Neural progenitor cell (in vitro differentiated cells): ENCODE measurements at regions not wholly inside any gene's neighbourhood (a gene's known extent, or its start where the extent isn't known, plus 50 kb on each side); places are given as distances from the start of the nearest gene placed in this dataset.

Experiments
- DNase-seq: peaks from one replicate; pipeline ENCODE4 v3.0.0-alpha.2; 2016; ENCODE audit warnings: low spot score
- H2AFZ ChIP-seq: fragments of 200-600 bp; sonication (generic); replicated peaks from 2 replicates; pipeline ENCODE4 v1.6.1; 2016; ENCODE audit warnings: antibody characterized with exemption
- H3F3A ChIP-seq: fragments of 200-600 bp; sonication (generic); 2 replicates; pipeline ENCODE4 v1.6.1; 2016; ENCODE audit warnings: antibody characterized with exemption, low read depth
- H3K27ac ChIP-seq: fragments of 200-600 bp; sonication (generic); 2 replicates; pipeline ENCODE4 v1.5.1; 2016; ENCODE audit warnings: mild to moderate bottlenecking
- H3K27me3 ChIP-seq: fragments of 200-600 bp; sonication (generic); 2 replicates; pipeline ENCODE4 v1.6.1; 2016; ENCODE audit warnings: mild to moderate bottlenecking, moderate library complexity
- H3K36me3 ChIP-seq: fragments of 200-600 bp; sonication (generic); 2 replicates; pipeline ENCODE4 v1.5.1; 2016
- H3K4me1 ChIP-seq: fragments of 200-600 bp; sonication (generic); 2 replicates; pipeline ENCODE4 v1.6.1; 2016; ENCODE audit warnings: mixed run types
- H3K4me2 ChIP-seq: fragments of 200-600 bp; sonication (generic); 2 replicates; pipeline ENCODE4 v1.6.1; 2016
- H3K4me3 ChIP-seq: fragments of 200-600 bp; sonication (generic); 2 replicates; pipeline ENCODE4 v1.5.1; 2016
- H3K79me2 ChIP-seq: fragments of 200-600 bp; sonication (generic); 2 replicates; pipeline ENCODE4 v1.6.1; 2016; ENCODE audit warnings: low read depth
- H3K9ac ChIP-seq: fragments of 200-600 bp; sonication (generic); 2 replicates; pipeline ENCODE4 v1.6.1; 2016
- H3K9me3 ChIP-seq: fragments of 200-600 bp; sonication (generic); 2 replicates; pipeline ENCODE4 v1.5.1; 2016; ENCODE audit warnings: low read depth
- H4K20me1 ChIP-seq: fragments of 200-600 bp; sonication (generic); 2 replicates; pipeline ENCODE4 v1.6.1; 2016; ENCODE audit warnings: low read depth
- H3K27ac Mint-ChIP-seq: 3 replicates; pipeline ENCODE4 v1.8.0; 2021; ENCODE audit warnings: mixed read lengths
- H3K27me3 Mint-ChIP-seq: 2 replicates; pipeline ENCODE4 v1.8.0; 2022; ENCODE audit warnings: low read depth, mild to moderate bottlenecking, inconsistent platforms, moderate library complexity, mixed read lengths; ENCODE audit not compliant: insufficient read depth
- H3K36me3 Mint-ChIP-seq: 3 replicates; pipeline ENCODE4 v1.8.0; 2021; ENCODE audit warnings: mixed read lengths
- H3K4me1 Mint-ChIP-seq: 3 replicates; pipeline ENCODE4 v1.8.0; 2021; ENCODE audit warnings: mixed read lengths
- H3K4me3 Mint-ChIP-seq: 3 replicates; pipeline ENCODE4 v1.8.0; 2021; ENCODE audit warnings: mild to moderate bottlenecking, moderate library complexity, mixed read lengths
- H3K9me3 Mint-ChIP-seq: 3 replicates; pipeline ENCODE4 v1.8.0; 2020; ENCODE audit warnings: mixed read lengths
- EZH2 ChIP-seq: fragments of 200-600 bp; sonication (generic); IDR thresholded peaks from 2 replicates; pipeline ENCODE4 v1.6.1; 2017; ENCODE audit warnings: antibody characterized with exemption, mild to moderate bottlenecking, moderate library complexity
- EZH2phosphoT487 ChIP-seq: fragments of 200-600 bp; sonication (generic); IDR thresholded peaks from 2 replicates; pipeline ENCODE4 v1.6.1; 2017; ENCODE audit warnings: antibody characterized with exemption
- TF ChIP-seq, protein P1 (sequence below): fragments of 200-600 bp; sonication (generic); IDR thresholded peaks from 2 replicates; pipeline ENCODE4 v1.5.1; 2017; ENCODE audit warnings: antibody characterized with exemption, mild to moderate bottlenecking

DNA sequence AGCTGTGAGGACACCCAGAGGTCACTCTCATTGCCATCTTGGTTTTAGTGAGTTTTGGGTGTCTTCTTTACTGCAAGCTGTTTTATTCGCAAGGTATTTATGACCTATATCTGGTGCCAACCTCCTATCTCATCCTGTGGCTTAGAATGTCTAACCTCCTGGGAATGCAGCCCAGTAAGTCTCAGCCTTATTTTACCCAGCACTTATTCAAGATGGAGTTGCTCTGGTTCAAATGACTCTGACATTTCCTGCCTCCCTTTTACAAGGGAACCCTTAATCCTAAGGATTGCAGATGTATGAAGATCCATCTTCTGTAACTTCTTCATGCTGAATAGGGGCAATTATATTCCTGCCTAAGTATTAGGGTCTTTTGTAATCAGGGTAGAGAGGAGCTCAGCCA, 708.0 kb downstream of the TMEM182 start:
- no peak for DNase-seq
- no peak overlapping the region for H3K27ac ChIP-seq
- peaks cover 2% of the 10 kb centered on the region for H3K27me3 Mint-ChIP-seq
- H3K4me1 ChIP-seq = no peaks in the 10 kb centered on the region
- H3K36me3 Mint-ChIP-seq = no peaks in the 10 kb centered on the region
- H3K79me2 ChIP-seq = no peaks in the 10 kb centered on the region
- H3K4me2 ChIP-seq = no peak overlapping the region
- no peaks in the 10 kb centered on the region for H3F3A ChIP-seq
- H4K20me1 ChIP-seq = no peaks in the 10 kb centered on the region
- H3K4me1 Mint-ChIP-seq = no peaks in the 10 kb centered on the region
- TF ChIP-seq, protein P1, sequence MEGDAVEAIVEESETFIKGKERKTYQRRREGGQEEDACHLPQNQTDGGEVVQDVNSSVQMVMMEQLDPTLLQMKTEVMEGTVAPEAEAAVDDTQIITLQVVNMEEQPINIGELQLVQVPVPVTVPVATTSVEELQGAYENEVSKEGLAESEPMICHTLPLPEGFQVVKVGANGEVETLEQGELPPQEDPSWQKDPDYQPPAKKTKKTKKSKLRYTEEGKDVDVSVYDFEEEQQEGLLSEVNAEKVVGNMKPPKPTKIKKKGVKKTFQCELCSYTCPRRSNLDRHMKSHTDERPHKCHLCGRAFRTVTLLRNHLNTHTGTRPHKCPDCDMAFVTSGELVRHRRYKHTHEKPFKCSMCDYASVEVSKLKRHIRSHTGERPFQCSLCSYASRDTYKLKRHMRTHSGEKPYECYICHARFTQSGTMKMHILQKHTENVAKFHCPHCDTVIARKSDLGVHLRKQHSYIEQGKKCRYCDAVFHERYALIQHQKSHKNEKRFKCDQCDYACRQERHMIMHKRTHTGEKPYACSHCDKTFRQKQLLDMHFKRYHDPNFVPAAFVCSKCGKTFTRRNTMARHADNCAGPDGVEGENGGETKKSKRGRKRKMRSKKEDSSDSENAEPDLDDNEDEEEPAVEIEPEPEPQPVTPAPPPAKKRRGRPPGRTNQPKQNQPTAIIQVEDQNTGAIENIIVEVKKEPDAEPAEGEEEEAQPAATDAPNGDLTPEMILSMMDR = no peak
- TF ChIP-seq EZH2 (no peak), EZH2phosphoT487 (no peak)
- peaks cover 23% of the 10 kb centered on the region for H3K9me3 Mint-ChIP-seq
- no peak overlapping the region for H3K4me3 ChIP-seq
- no peaks in the 10 kb centered on the region for H3K27me3 ChIP-seq
- H2AFZ ChIP-seq = no peak overlapping the region
- H3K4me3 Mint-ChIP-seq = no peak overlapping the region
- H3K27ac Mint-ChIP-seq = no peak overlapping the region
- H3K36me3 ChIP-seq = no peaks in the 10 kb centered on the region
- H3K9ac ChIP-seq = no peak overlapping the region
- no peaks in the 10 kb centered on the region for H3K9me3 ChIP-seq

DNA sequence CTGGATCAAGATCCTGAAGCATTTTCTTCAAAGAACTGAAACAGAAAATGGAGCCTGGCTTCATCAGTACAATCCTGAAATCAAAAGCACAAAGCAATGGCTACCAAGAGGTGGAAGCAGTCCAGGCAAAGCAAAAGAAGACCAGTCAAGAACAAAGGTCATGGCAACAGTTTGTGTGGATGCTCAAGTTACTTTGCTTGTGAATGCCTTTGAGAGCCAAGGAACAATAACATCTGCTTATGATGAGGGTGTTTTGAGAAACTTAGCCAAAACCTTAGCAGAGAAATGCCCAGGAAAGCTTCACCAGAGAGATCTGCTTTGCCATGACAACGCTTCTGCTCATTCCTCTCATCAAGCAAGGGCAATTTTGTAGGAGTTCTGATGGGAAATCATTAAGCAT, 723.1 kb downstream of the TMEM182 start:
- TF ChIP-seq, protein P1 = no peak
- TF ChIP-seq EZH2 (no peak), EZH2phosphoT487 (no peak)
- H3K9me3 ChIP-seq = no peaks in the 10 kb centered on the region
- Mint-ChIP-seq H3K4me3 (no peak overlapping the region), H3K27ac (no peak overlapping the region), H3K27me3 (no peaks in the 10 kb centered on the region), H3K36me3 (no peaks in the 10 kb centered on the region), H3K4me1 (peaks cover 8% of the 10 kb centered on the region), H3K9me3 (peaks cover 10% of the 10 kb centered on the region)
- H3K4me1 ChIP-seq = no peaks in the 10 kb centered on the region
- H2AFZ ChIP-seq = peak overlapping the region; percentile 28
- no peaks in the 10 kb centered on the region for H3K36me3 ChIP-seq
- H4K20me1 ChIP-seq = no peaks in the 10 kb centered on the region
- H3K9ac ChIP-seq = no peak overlapping the region
- no peak overlapping the region for H3K4me3 ChIP-seq
- no peaks in the 10 kb centered on the region for H3F3A ChIP-seq
- no peak overlapping the region for H3K4me2 ChIP-seq
- no peak for DNase-seq
- H3K27me3 ChIP-seq = no peaks in the 10 kb centered on the region
- H3K27ac ChIP-seq = no peak overlapping the region
- H3K79me2 ChIP-seq = no peaks in the 10 kb centered on the region

DNA sequence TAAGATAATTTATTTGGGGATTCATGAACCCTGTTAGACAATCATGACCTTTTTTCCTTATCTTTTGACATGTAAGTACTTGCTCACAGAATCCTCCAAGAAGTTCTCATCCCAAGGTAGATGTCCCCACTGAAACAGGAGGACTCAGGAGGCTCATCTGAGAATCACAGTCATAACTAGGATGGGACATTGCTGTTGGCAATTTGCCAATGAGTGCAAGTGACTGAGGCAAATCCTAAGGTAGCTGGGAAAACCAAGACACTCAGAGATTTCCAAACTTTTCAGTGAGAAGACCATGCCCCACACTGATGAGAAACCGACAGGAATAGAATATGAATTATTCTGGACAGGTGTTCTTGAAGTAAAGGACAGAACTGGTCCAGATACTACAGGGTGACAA, 735.0 kb downstream of the TMEM182 start:
- Histone ChIP-seq H3F3A (no peaks in the 10 kb centered on the region), H3K4me1 (no peaks in the 10 kb centered on the region), H3K27ac (no peak overlapping the region), H3K9me3 (no peaks in the 10 kb centered on the region), H4K20me1 (no peaks in the 10 kb centered on the region), H3K4me3 (no peak overlapping the region), H2AFZ (no peak overlapping the region), H3K27me3 (no peaks in the 10 kb centered on the region), H3K36me3 (no peaks in the 10 kb centered on the region), H3K4me2 (no peak overlapping the region), H3K9ac (no peak overlapping the region), H3K79me2 (no peaks in the 10 kb centered on the region)
- Mint-ChIP-seq H3K36me3 (peaks cover 2% of the 10 kb centered on the region), H3K9me3 (peaks cover 10% of the 10 kb centered on the region), H3K27ac (no peak overlapping the region), H3K4me1 (no peaks in the 10 kb centered on the region), H3K4me3 (no peak overlapping the region), H3K27me3 (peaks cover 2% of the 10 kb centered on the region)
- no peak for TF ChIP-seq EZH2
- no peak for TF ChIP-seq EZH2phosphoT487
- TF ChIP-seq, protein P1 = no peak
- no peak for DNase-seq
